ENCODE measurements at regions not wholly inside any gene's neighbourhood (a gene's known extent, or its start where the extent isn't known, plus 50 kb on each side); places are given as distances from the start of the nearest gene placed in this dataset.

DNA sequence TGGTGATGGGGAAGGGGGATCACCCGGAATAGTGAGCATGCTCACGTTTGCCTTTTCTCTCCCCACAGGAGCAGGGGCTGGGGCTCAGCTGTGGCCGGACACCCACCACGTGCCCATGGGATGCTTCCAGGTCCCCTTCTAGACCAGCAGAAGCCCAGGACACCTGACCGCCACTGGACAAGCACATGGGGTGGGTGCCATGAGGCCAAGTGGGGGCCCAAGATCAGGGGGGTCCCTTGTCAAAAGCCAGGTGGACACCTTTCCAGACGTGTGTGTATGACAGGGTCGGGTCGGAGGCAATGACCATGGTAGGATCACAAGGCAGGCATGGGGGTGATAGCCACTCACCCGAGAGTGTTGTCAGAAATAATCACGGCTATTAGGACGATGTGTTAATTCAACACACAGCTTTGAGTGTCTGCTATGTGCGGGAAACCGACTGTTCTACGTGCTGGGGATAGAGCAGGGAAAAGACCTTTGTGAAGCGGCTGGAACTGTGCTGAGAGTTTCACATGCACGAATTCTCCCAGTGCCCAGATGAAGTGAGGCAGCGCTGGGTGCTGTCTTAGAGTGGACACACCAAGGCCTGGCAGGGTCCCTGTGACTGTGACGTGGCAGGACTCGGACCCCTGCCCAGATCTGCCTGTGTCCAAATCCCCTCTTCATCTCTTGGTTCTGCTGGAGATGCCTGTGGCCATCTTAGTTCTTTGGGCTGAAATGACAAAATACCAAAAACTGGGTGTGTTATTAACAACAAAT lies 244.7 kb downstream of the NDUFA10 start:
- TF ChIP-seq, protein P1, sequence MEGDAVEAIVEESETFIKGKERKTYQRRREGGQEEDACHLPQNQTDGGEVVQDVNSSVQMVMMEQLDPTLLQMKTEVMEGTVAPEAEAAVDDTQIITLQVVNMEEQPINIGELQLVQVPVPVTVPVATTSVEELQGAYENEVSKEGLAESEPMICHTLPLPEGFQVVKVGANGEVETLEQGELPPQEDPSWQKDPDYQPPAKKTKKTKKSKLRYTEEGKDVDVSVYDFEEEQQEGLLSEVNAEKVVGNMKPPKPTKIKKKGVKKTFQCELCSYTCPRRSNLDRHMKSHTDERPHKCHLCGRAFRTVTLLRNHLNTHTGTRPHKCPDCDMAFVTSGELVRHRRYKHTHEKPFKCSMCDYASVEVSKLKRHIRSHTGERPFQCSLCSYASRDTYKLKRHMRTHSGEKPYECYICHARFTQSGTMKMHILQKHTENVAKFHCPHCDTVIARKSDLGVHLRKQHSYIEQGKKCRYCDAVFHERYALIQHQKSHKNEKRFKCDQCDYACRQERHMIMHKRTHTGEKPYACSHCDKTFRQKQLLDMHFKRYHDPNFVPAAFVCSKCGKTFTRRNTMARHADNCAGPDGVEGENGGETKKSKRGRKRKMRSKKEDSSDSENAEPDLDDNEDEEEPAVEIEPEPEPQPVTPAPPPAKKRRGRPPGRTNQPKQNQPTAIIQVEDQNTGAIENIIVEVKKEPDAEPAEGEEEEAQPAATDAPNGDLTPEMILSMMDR (IDR thresholded peaks at IDR 0.05; ENCODE audit: insufficient read depth, low read length): no peak
- TF ChIP-seq, protein P2, sequence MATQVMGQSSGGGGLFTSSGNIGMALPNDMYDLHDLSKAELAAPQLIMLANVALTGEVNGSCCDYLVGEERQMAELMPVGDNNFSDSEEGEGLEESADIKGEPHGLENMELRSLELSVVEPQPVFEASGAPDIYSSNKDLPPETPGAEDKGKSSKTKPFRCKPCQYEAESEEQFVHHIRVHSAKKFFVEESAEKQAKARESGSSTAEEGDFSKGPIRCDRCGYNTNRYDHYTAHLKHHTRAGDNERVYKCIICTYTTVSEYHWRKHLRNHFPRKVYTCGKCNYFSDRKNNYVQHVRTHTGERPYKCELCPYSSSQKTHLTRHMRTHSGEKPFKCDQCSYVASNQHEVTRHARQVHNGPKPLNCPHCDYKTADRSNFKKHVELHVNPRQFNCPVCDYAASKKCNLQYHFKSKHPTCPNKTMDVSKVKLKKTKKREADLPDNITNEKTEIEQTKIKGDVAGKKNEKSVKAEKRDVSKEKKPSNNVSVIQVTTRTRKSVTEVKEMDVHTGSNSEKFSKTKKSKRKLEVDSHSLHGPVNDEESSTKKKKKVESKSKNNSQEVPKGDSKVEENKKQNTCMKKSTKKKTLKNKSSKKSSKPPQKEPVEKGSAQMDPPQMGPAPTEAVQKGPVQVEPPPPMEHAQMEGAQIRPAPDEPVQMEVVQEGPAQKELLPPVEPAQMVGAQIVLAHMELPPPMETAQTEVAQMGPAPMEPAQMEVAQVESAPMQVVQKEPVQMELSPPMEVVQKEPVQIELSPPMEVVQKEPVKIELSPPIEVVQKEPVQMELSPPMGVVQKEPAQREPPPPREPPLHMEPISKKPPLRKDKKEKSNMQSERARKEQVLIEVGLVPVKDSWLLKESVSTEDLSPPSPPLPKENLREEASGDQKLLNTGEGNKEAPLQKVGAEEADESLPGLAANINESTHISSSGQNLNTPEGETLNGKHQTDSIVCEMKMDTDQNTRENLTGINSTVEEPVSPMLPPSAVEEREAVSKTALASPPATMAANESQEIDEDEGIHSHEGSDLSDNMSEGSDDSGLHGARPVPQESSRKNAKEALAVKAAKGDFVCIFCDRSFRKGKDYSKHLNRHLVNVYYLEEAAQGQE (IDR thresholded peaks at IDR 0.05; ENCODE audit: insufficient replicate concordance, low read depth): no peak
- TF ChIP-seq POLR2AphosphoS5 (IDR thresholded peaks at IDR 0.05; ENCODE audit: low read depth) (no peak), GABPA (IDR thresholded peaks at IDR 0.05; ENCODE audit: low read depth) (no peak), SPI1 (IDR thresholded peaks at IDR 0.05; ENCODE audit: borderline replicate concordance, low read depth) (no peak)
